GM12875 (cell line): ENCODE measurements at regions not wholly inside any gene's neighbourhood (a gene's known extent, or its start where the extent isn't known, plus 50 kb on each side); places are given as distances from the start of the nearest gene placed in this dataset.

Source experiments
- H3K4me3 ChIP-seq: one replicate; pipeline ENCODE4 v1.5.1; 2011; ENCODE audit warnings: low read depth, low read length, control low read depth
- CTCF ChIP-seq: IDR thresholded peaks from 2 replicates; pipeline ENCODE4 v1.5.1; 2011; ENCODE audit warnings: low read depth, mild to moderate bottlenecking, control low read depth, inconsistent platforms, low read length, moderate library complexity, borderline replicate concordance; ENCODE audit not compliant: insufficient read depth

GRCh38 chr9:1606253-1606652 lies 408.9 kb upstream of the SMARCA2 start:
- no peak overlapping the region for H3K4me3 ChIP-seq

GRCh38 chr9:1612886-1613285 lies 402.3 kb upstream of the SMARCA2 start:
- H3K4me3 ChIP-seq: no peak overlapping the region
- no peak for TF ChIP-seq CTCF

More at GRCh38 chr9:1606253-1606652, 408.9 kb upstream of the SMARCA2 start:
- no peak for TF ChIP-seq CTCF

DNA sequence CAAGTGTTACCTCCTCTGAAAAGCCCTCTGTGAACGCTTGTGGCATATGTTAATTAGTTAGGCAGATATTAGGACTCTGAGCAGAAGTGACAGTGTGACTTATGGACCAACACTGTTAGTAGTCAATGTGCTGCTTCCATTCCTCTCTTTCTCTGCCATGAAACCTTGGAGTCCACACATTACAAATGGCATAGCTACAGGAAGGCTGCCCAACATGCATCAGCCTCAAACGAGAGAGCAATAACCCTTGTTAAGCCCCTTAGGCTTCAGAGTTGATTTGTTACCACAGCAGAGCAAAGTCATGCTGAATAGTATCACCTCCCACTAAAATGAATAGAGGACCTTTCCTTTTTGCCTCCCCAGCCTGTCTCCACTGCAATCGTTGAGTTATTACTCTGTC lies 397.7 kb upstream of the SMARCA2 start:
- TF ChIP-seq CTCF: no peak
- H3K4me3 ChIP-seq: no peak overlapping the region

GRCh38 chr9:1619915-1620710 lies 395.0 kb upstream of the SMARCA2 start:
- H3K4me3 ChIP-seq: no peak overlapping the region
- TF ChIP-seq CTCF: no peak

DNA sequence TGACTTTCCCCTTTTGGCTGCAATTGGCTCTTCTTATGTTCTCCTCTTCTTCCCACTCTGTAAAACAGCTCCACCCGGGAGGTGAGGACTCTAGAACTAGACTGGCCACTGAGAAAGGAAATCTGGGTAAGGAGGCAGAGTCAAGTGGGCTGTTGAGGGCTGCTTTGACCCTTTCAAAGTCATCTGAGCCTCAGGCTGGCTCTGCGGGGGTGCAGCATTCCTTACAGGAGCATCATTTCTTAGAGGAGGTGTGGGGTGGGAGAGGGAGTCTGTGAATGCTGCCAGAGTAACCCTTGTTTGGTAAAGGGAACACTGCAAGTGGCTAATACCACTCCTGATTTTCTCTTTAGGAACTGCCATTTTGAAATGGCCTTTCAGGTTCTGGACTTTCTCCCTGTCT lies 377.7 kb upstream of the SMARCA2 start:
- no peak overlapping the region for H3K4me3 ChIP-seq
- TF ChIP-seq CTCF: no peak

- TF ChIP-seq CTCF: no peak
- H3K4me3 ChIP-seq: no peak overlapping the region
These were observed 376.0 kb upstream of the SMARCA2 start for GRCh38 chr9:1639166-1639565.

DNA sequence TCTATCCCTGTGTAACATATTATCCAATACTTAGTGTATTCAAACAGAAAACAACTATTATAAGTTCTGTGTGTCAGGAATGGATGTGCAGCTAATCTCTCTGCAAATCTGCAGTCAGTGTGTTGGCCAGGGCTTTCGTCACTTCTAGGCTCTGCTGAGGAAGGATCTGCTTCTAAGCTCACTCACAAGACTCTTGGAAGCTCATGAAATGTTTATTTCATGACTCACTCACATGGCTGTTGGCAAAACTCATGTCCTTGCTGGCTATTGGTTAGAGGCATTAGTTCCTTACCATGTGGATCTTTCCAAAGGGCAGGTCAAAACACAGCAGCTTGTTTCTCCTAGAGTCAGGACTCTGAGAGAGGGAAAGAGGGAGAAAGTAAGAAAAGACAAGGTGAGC lies 367.4 kb upstream of the SMARCA2 start:
- H3K4me3 ChIP-seq: no peak overlapping the region
- no peak for TF ChIP-seq CTCF
